Esophagus (tissue), 2 donors: ENCODE measurements at regions not wholly inside any gene's neighbourhood (a gene's known extent, or its start where the extent isn't known, plus 50 kb on each side); places are given as distances from the start of the nearest gene placed in this dataset.

ENCODE experiments used
- H3K27ac ChIP-seq, 2 donors: one replicate each; pipeline ENCODE4 v1.5.1; 2013; ENCODE audit warnings: low read depth in 2 of 2, mild to moderate bottlenecking in 2 of 2, inconsistent platforms in 1 of 2, low read length in 1 of 2, moderate library complexity in 1 of 2
- H3K27me3 ChIP-seq, 2 donors: one replicate each; pipeline ENCODE4 v1.6.1; 2013; ENCODE audit warnings: low read length in 2 of 2, control low read depth in 1 of 2, mild to moderate bottlenecking in 1 of 2; ENCODE audit not compliant: insufficient read depth in 2 of 2, control insufficient read depth in 1 of 2
- H3K36me3 ChIP-seq, 2 donors: one replicate each; pipeline ENCODE4 v1.6.1; 2013; ENCODE audit warnings: low read length in 1 of 2; ENCODE audit not compliant: control insufficient read depth in 2 of 2, insufficient read depth in 2 of 2
- H3K4me1 ChIP-seq, 2 donors: one replicate each; pipeline ENCODE4 v1.6.1; 2013; ENCODE audit warnings: low read length in 1 of 2; ENCODE audit not compliant: control insufficient read depth in 2 of 2, insufficient read depth in 2 of 2
- H3K4me3 ChIP-seq, 2 donors: one replicate each; pipeline ENCODE4 v1.5.1; 2013; ENCODE audit warnings: low read length in 2 of 2, mild to moderate bottlenecking in 2 of 2, low read depth in 1 of 2, moderate library complexity in 1 of 2
- H3K9me3 ChIP-seq, 2 donors: one replicate each; pipeline ENCODE4 v1.6.1; 2013; ENCODE audit warnings: mild to moderate bottlenecking in 2 of 2, low read depth in 1 of 2, low read length in 1 of 2, moderate library complexity in 1 of 2; ENCODE audit not compliant: control insufficient read depth in 2 of 2, insufficient read depth in 1 of 2
- WGBS, 2 donors: extraction: QIAGEN DNeasy Blood & Tissue Kit; methylation state at CpG; one replicate each; pipeline ENCODE4 v1.1.7; 2013; 5-methylcytosine and 5-hydroxymethylcytosine counted together
- donor health status: healthy with polysubstance abuse.
- donor health status: Bipolar disorder and iron deficiency.

DNA sequence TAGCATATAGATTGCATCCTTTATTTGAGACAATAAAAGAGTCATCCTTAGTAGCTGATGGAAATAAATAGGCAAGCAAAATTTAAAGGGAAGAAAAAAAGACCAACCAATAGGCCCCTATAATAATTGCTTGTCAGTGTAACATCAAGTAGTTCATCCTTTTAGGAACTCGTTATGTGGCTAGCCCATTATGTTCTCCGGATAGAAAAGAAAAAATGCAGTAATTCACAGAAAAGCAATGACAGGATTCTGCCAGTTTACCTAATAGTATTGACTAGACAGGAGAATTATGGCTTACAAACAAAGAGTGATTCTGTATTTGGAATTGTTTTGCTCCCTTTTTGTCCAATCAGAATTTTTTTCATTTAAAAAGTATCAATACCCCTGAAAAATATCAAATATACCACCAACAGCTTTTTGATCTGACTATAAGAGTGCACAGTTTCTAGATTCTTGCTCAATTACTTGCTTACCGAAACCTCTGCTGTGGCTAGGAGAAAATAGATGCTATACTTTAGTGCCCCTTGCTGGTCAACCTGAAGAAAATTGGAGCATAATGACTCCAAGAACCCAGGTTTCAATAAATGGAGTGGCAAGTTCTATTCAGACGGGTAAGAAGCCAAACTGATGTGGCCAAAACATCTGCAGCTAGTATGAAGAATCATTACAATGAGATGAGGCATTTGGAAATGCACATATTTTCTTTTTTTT is 91.5 kb upstream of the SASH1 start:
- peaks cover 0 to 2% of the 10 kb centered on the region in 2 donors for H3K36me3 ChIP-seq
- 33 to 36% methylated on average over 4 of the region's 4 CpGs for WGBS, 2 donors
- H3K4me1 ChIP-seq = no peaks in the 10 kb centered on the region
- H3K27ac ChIP-seq = no peak overlapping the region
- H3K27me3 ChIP-seq = no peaks in the 10 kb centered on the region
- H3K4me3 ChIP-seq = no peak overlapping the region
- no peaks in the 10 kb centered on the region for H3K9me3 ChIP-seq

DNA sequence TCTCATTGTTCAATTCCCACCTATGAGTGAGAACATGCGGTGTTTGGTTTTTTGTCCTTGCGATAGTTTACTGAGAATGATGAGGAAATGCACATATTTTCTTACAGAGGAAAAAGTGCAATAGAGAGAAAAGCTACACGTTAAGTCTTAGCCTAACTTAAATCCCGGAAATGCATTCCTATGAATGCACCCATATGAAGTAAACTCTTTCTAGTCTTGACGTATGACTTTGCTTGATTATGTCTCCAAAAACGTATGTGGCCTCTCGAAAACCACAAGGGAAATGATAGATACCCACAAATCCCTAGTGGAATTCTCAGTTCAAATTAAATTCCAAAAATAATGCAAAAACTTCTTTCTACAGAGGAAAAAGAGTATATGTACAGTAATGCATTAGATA is 90.7 kb upstream of the SASH1 start:
- WGBS, 2 donors = 83 to 85% methylated on average over 7 of the region's 7 CpGs
- Histone ChIP-seq H3K27ac (no peak overlapping the region), H3K4me3 (no peak overlapping the region), H3K4me1 (no peaks in the 10 kb centered on the region), H3K9me3 (no peaks in the 10 kb centered on the region), H3K27me3 (no peaks in the 10 kb centered on the region), H3K36me3 (peaks cover 0 to 2% of the 10 kb centered on the region in 2 donors)

DNA sequence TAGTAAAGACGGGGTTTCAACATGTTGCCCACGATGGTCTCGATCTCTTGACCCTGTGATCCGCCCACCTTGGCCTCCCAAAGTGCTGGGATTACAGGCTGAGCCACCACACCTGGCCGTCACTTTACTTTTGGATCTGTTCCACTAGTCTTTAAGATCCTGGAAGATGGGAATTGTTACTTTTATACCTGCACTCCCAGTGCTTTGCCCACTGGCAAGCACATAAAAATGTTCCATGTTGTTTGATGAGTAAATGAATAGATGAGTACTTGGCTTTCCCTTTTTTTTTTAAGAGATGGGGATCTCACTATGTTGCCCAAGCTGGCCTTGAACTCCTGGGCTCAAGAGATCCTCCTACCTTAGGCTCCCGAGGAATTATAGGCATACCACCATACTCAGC is 84.8 kb upstream of the SASH1 start:
- Histone ChIP-seq H3K27ac (no peak overlapping the region), H3K9me3 (no peaks in the 10 kb centered on the region), H3K4me3 (no peak overlapping the region), H3K36me3 (no peaks in the 10 kb centered on the region), H3K27me3 (no peaks in the 10 kb centered on the region), H3K4me1 (peaks cover 0 to 2% of the 10 kb centered on the region in 2 donors)
- 94% methylated on average over 6 of the region's 6 CpGs for WGBS, 2 donors

DNA sequence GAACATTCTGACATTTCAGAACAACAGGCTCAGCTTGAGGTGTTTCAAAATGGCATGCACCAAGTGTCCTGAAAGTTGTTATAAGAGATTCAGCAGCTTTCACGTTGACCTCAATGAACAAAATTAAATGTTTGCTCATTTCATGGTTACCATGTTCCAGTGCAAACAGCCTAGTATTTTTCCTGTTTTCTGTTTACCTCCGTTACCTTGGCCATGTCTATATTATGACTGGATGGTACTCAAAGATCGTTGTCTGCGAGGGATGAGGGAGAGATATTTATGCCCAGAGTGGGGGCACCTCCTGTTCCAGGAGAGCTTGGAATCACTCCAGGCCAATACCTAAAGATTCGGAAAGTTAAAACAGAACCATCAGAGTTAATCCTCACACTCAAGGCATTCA is 83.8 kb upstream of the SASH1 start:
- no peak overlapping the region for H3K4me3 ChIP-seq
- H3K27me3 ChIP-seq = no peaks in the 10 kb centered on the region
- no peaks in the 10 kb centered on the region for H3K9me3 ChIP-seq
- no peaks in the 10 kb centered on the region for H3K36me3 ChIP-seq
- WGBS, 2 donors = 86 to 89% methylated on average over 5 of the region's 5 CpGs
- H3K27ac ChIP-seq = no peak overlapping the region
- peaks cover 0 to 2% of the 10 kb centered on the region in 2 donors for H3K4me1 ChIP-seq

DNA sequence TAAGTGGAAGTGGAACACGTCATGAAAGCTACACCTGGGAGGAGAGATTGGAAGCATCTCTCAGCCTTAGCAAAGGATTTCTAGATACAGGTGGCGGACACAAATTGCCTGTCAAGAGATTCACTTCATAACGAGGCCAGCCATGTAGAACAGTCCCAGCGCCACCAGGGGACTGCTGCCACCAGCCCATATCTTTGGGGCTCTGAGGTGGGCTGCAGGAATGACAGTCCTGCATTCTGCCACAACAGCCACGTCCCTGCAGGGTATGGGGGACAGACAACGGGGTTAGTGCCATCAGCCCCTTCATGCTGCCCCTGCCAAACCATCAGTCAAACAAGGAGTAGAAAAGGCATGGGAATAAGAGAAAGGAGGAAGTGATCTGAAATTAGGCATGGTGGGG is 81.2 kb upstream of the SASH1 start:
- Histone ChIP-seq H3K4me1 (peaks cover 0 to 5% of the 10 kb centered on the region in 2 donors), H3K4me3 (no peak overlapping the region), H3K9me3 (no peaks in the 10 kb centered on the region), H3K27ac (no peak overlapping the region), H3K27me3 (no peaks in the 10 kb centered on the region), H3K36me3 (no peaks in the 10 kb centered on the region)
- 75 to 87% methylated on average over 6 of the region's 6 CpGs for WGBS, 2 donors

DNA sequence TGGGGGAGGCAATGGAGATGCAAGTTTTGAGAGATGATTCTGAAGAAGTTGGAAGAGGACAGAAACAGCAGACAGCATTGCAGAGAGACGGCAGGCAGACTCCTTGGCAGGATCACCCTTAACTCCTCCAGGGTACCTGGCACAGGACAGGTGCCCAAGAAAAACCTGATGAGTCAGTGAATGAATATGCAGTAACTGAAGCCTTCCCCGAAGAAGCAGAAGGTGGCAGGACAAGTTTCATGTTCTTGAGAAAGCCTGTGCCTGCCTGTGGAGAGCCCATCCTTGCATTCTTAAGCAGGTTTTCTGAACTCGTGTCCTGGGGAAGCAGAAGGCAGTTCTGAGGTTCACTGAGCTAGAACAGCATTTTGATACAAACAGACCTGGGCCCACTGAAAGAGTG is 79.6 kb upstream of the SASH1 start:
- no peaks in the 10 kb centered on the region for H3K9me3 ChIP-seq
- 45 to 55% methylated on average over 3 of the region's 3 CpGs for WGBS, 2 donors
- H3K27me3 ChIP-seq = no peaks in the 10 kb centered on the region
- peak overlapping the region; percentile 87 to 89 for H3K27ac ChIP-seq
- H3K36me3 ChIP-seq = no peaks in the 10 kb centered on the region
- H3K4me3 ChIP-seq = no peak overlapping the region
- peaks cover 2 to 5% of the 10 kb centered on the region in 2 donors for H3K4me1 ChIP-seq

DNA sequence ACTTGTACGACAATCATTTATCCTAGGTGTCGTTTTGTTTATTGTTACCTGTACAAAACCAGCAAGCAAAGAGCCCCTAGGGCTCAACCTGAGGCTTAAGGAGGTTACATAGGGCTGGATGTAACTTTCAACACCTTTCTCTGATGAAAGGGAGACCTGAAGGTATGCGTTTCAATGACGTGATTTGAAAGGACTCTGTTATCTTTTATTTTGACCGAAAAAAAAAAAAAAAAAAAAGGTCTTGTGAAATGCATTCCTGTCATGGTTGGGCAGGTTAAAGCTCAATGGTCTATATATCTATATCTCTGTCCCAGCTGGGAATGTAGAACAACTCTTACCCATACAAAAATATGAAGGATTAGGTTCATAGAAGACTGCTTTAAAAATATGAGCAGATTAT is 78.7 kb upstream of the SASH1 start:
- H3K27ac ChIP-seq = peak overlapping the region; percentile 87 to 89

DNA sequence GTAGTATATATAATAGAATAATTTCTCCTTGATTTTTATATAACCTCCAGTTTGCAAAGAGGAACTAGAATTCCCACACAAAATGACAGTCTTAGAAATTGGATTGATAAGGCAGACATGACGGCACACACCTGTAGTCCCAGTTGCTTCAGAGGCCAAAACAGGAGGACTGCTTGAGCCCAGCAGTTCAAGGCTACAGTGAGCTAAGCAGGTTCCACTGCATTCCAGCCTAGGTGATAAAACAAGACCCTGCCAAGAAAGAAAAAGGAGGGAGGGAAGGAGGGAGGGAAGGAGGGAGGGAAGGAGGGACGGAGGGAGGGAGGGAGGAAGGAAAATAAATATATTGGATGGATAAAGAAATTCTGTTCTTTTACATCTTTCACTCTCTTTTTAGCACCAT is 77.6 kb upstream of the SASH1 start:
- Histone ChIP-seq H3K27ac (no peak overlapping the region), H3K4me1 (peaks cover 2 to 5% of the 10 kb centered on the region in 2 donors), H3K36me3 (no peaks in the 10 kb centered on the region), H3K9me3 (no peaks in the 10 kb centered on the region), H3K27me3 (no peaks in the 10 kb centered on the region), H3K4me3 (no peak overlapping the region)
- WGBS, 2 donors = 48 to 58% methylated on average over 2 of the region's 2 CpGs

More for the DNA sequence above, 78.7 kb upstream of the SASH1 start:
- WGBS, 2 donors = 48% methylated on average over 5 of the region's 5 CpGs
- H3K9me3 ChIP-seq = no peaks in the 10 kb centered on the region
- no peaks in the 10 kb centered on the region for H3K27me3 ChIP-seq
- H3K4me3 ChIP-seq = no peak overlapping the region
- no peaks in the 10 kb centered on the region for H3K36me3 ChIP-seq
- H3K4me1 ChIP-seq = peaks cover 2 to 5% of the 10 kb centered on the region in 2 donors

DNA sequence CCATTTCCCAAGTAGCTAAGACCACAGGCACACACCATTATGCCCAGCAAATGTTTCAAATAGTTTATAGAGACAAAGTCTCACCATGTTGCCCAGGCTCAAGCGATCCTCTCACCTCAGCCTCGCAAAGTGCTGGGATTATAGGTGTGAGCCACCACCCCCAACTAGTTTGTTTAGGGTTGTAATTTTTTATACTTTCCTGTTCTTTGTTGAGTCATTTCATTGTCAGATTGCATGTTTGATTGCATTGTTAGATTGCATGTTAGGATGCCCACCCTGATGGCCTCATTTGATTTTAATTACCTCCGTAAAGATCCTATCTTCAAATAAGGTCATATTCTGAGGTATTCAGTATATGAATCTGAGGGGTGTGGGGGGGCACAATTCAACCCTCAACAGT is 73.3 kb upstream of the SASH1 start:
- no peaks in the 10 kb centered on the region for H3K36me3 ChIP-seq
- no peak overlapping the region for H3K27ac ChIP-seq
- H3K9me3 ChIP-seq = no peaks in the 10 kb centered on the region
- whole genome bisulfite sequencing, 2 donors = 91 to 96% methylated on average over 3 of the region's 3 CpGs
- no peaks in the 10 kb centered on the region for H3K27me3 ChIP-seq
- peaks cover 2 to 3% of the 10 kb centered on the region in 2 donors for H3K4me1 ChIP-seq
- no peak overlapping the region for H3K4me3 ChIP-seq

DNA sequence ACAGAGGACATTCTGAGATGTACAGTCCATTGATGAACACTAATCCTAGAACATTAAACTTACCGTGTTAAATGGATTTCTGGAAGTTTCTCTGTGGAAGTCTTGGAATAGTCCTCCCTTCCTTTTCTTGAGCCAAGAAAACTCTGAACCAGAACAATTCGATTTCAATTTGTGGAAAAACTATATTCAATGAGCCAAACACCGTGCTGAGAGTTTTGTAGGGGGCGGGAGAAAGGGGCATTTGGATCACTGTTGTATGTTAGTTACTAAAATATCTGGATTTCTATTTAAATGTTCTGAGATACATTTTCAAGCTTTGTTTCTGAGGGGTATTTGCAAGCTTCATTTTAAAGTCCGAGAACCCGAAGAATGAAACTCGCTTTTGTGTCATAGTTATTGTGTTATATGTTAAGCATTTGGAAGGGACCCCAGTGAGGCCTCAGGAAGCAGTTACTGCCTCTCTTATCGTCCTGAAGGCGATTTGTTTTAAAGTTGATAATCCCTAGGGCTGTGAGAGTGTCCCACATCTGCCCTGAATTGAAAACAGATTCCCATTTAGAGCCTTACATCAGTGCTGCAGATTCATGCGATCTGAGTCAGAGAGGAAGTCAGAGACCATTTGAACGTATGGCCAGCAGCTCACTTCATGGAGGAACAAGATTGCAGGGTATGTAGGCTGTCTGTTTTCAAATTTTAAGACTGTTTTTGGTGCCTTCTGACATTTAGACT is 70.8 kb upstream of the SASH1 start:
- WGBS, 2 donors = 57 to 64% methylated on average over 11 of the region's 11 CpGs
- Histone ChIP-seq H3K27ac (no peak overlapping the region), H3K9me3 (no peaks in the 10 kb centered on the region), H3K4me1 (peaks cover 0 to 2% of the 10 kb centered on the region in 2 donors), H3K4me3 (no peak overlapping the region), H3K36me3 (no peaks in the 10 kb centered on the region), H3K27me3 (no peaks in the 10 kb centered on the region)
